ENCODE measurements at regions not wholly inside any gene's neighbourhood (a gene's known extent, or its start where the extent isn't known, plus 50 kb on each side); places are given as distances from the start of the nearest gene placed in this dataset.
"Not testable (repeated sequence)": the region's sequence is repeated elsewhere in the genome, so short reads cannot be mapped to it uniquely, and the experiment has no call there.

GRCh38 chr9:64499541-64499940 lies 785.5 kb downstream of the FOXD4L5 start:
- not testable (repeated sequence) for H3K4me1 Mint-ChIP-seq (ENCODE audit: low read depth); H3K9me3 Mint-ChIP-seq; H3K4me3 Mint-ChIP-seq; H3K36me3 Mint-ChIP-seq (ENCODE audit: insufficient read depth); ATAC-seq; DNase-seq; H3K27me3 Mint-ChIP-seq (ENCODE audit: low read depth)

- not testable (repeated sequence) for H3K4me1 Mint-ChIP-seq (ENCODE audit: low read depth); H3K27me3 Mint-ChIP-seq (ENCODE audit: low read depth); ATAC-seq; H3K4me3 Mint-ChIP-seq; DNase-seq; H3K36me3 Mint-ChIP-seq (ENCODE audit: insufficient read depth); H3K9me3 Mint-ChIP-seq
Observed at GRCh38 chr9:64498409-64498808, 786.6 kb downstream of the FOXD4L5 start.

GRCh38 chr9:64488544-64488943 lies 796.5 kb downstream of the FOXD4L5 start:
- H3K27me3 Mint-ChIP-seq (ENCODE audit: low read depth); H3K4me1 Mint-ChIP-seq (ENCODE audit: low read depth); H3K9me3 Mint-ChIP-seq: not testable (repeated sequence)

GRCh38 chr9:64486067-64486466 lies 798.9 kb downstream of the FOXD4L5 start:
- H3K4me1 Mint-ChIP-seq (ENCODE audit: low read depth); DNase-seq; H3K36me3 Mint-ChIP-seq (ENCODE audit: insufficient read depth); ATAC-seq; H3K27me3 Mint-ChIP-seq (ENCODE audit: low read depth); H3K9me3 Mint-ChIP-seq; H3K4me3 Mint-ChIP-seq: not testable (repeated sequence)

More at GRCh38 chr9:64488544-64488943, 796.5 kb downstream of the FOXD4L5 start:
- DNase-seq; H3K36me3 Mint-ChIP-seq (ENCODE audit: insufficient read depth); ATAC-seq; H3K4me3 Mint-ChIP-seq: not testable (repeated sequence)

GRCh38 chr9:64479095-64479494 lies 805.9 kb downstream of the FOXD4L5 start:
- DNase-seq; H3K9me3 Mint-ChIP-seq; ATAC-seq; H3K27me3 Mint-ChIP-seq (ENCODE audit: low read depth); H3K4me3 Mint-ChIP-seq; H3K36me3 Mint-ChIP-seq (ENCODE audit: insufficient read depth); H3K4me1 Mint-ChIP-seq (ENCODE audit: low read depth): not testable (repeated sequence)

GRCh38 chr9:64468943-64469342 lies 816.1 kb downstream of the FOXD4L5 start:
- not testable (repeated sequence) for H3K27me3 Mint-ChIP-seq (ENCODE audit: low read depth); H3K4me1 Mint-ChIP-seq (ENCODE audit: low read depth); ATAC-seq; H3K9me3 Mint-ChIP-seq; H3K4me3 Mint-ChIP-seq; H3K36me3 Mint-ChIP-seq (ENCODE audit: insufficient read depth); DNase-seq

GRCh38 chr9:64466052-64466599 lies 818.9 kb downstream of the FOXD4L5 start:
- H3K9me3 Mint-ChIP-seq; H3K27me3 Mint-ChIP-seq (ENCODE audit: low read depth); DNase-seq; H3K36me3 Mint-ChIP-seq (ENCODE audit: insufficient read depth); H3K4me1 Mint-ChIP-seq (ENCODE audit: low read depth); H3K4me3 Mint-ChIP-seq: not testable (repeated sequence)
- peak in 1 of 2 donors; percentile 30 for ATAC-seq

GRCh38 chr9:64461885-64462284 lies 823.1 kb downstream of the FOXD4L5 start:
- H3K27me3 Mint-ChIP-seq (ENCODE audit: low read depth); H3K9me3 Mint-ChIP-seq; DNase-seq; H3K4me3 Mint-ChIP-seq; H3K36me3 Mint-ChIP-seq (ENCODE audit: insufficient read depth); H3K4me1 Mint-ChIP-seq (ENCODE audit: low read depth); ATAC-seq: not testable (repeated sequence)

GRCh38 chr9:64458642-64459041 lies 826.4 kb downstream of the FOXD4L5 start:
- not testable (repeated sequence) for DNase-seq; ATAC-seq; H3K4me3 Mint-ChIP-seq; H3K27me3 Mint-ChIP-seq (ENCODE audit: low read depth); H3K9me3 Mint-ChIP-seq; H3K36me3 Mint-ChIP-seq (ENCODE audit: insufficient read depth); H3K4me1 Mint-ChIP-seq (ENCODE audit: low read depth)

GRCh38 chr9:64455107-64455648 lies 829.8 kb downstream of the FOXD4L5 start:
- H3K4me3 Mint-ChIP-seq; H3K4me1 Mint-ChIP-seq (ENCODE audit: low read depth); H3K27me3 Mint-ChIP-seq (ENCODE audit: low read depth); DNase-seq; H3K36me3 Mint-ChIP-seq (ENCODE audit: insufficient read depth); H3K9me3 Mint-ChIP-seq; ATAC-seq: not testable (repeated sequence)

GRCh38 chr9:64452134-64452533 lies 832.9 kb downstream of the FOXD4L5 start:
- not testable (repeated sequence) for H3K4me3 Mint-ChIP-seq; DNase-seq; H3K36me3 Mint-ChIP-seq (ENCODE audit: insufficient read depth); H3K9me3 Mint-ChIP-seq; H3K27me3 Mint-ChIP-seq (ENCODE audit: low read depth); H3K4me1 Mint-ChIP-seq (ENCODE audit: low read depth); ATAC-seq

GRCh38 chr9:64450654-64451053 lies 834.4 kb downstream of the FOXD4L5 start:
- not testable (repeated sequence) for DNase-seq; H3K27me3 Mint-ChIP-seq (ENCODE audit: low read depth); H3K4me1 Mint-ChIP-seq (ENCODE audit: low read depth); ATAC-seq; H3K4me3 Mint-ChIP-seq; H3K36me3 Mint-ChIP-seq (ENCODE audit: insufficient read depth); H3K9me3 Mint-ChIP-seq

GRCh38 chr9:64449025-64449424 lies 836.0 kb downstream of the FOXD4L5 start:
- H3K27me3 Mint-ChIP-seq (ENCODE audit: low read depth); H3K36me3 Mint-ChIP-seq (ENCODE audit: insufficient read depth); H3K4me1 Mint-ChIP-seq (ENCODE audit: low read depth); DNase-seq; H3K9me3 Mint-ChIP-seq; ATAC-seq; H3K4me3 Mint-ChIP-seq: not testable (repeated sequence)

- ATAC-seq, DNase-seq: not testable (repeated sequence)
Observed at GRCh38 chr9:64444909-64445525, 840.0 kb downstream of the FOXD4L5 start.

GRCh38 chr9:64439747-64440146 lies 845.3 kb downstream of the FOXD4L5 start:
- DNase-seq; H3K27me3 Mint-ChIP-seq (ENCODE audit: low read depth); H3K36me3 Mint-ChIP-seq (ENCODE audit: insufficient read depth); H3K4me1 Mint-ChIP-seq (ENCODE audit: low read depth); H3K4me3 Mint-ChIP-seq; H3K9me3 Mint-ChIP-seq; ATAC-seq: not testable (repeated sequence)

More at GRCh38 chr9:64444909-64445525, 840.0 kb downstream of the FOXD4L5 start:
- not testable (repeated sequence) for H3K27me3 Mint-ChIP-seq (ENCODE audit: low read depth); H3K36me3 Mint-ChIP-seq (ENCODE audit: insufficient read depth); H3K4me1 Mint-ChIP-seq (ENCODE audit: low read depth); H3K9me3 Mint-ChIP-seq; H3K4me3 Mint-ChIP-seq

Data from activated T-cell treated with anti-CD3 and anti-CD28 coated beads, Interleukin-2, amount 50 U/mL, for 4 hours (primary cell).